ENCODE measurements at regions not wholly inside any gene's neighbourhood (a gene's known extent, or its start where the extent isn't known, plus 50 kb on each side); places are given as distances from the start of the nearest gene placed in this dataset.
"Not testable (repeated sequence)": the region's sequence is repeated elsewhere in the genome, so short reads cannot be mapped to it uniquely, and the experiment has no call there.

DNA sequence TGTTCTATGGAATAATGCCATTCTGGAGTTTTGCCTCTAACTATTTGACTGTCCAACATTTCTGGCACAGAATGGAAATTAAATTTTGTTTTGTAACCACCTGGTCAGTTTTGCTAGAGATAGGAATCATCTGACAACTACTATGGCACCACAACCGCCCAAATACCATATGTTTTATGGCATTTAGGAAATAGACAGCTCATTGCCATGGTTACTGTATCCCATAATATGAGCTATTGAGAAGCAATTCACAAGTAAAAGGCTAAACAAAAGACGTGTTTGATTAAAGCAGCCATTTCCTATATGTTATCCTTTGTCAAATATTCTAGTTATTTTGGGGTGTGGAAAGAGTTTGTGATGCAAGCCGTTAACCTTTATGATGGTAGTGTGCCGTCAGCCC is 1105.3 kb upstream of the LCORL start:
- no peak for DNase-seq

DNA sequence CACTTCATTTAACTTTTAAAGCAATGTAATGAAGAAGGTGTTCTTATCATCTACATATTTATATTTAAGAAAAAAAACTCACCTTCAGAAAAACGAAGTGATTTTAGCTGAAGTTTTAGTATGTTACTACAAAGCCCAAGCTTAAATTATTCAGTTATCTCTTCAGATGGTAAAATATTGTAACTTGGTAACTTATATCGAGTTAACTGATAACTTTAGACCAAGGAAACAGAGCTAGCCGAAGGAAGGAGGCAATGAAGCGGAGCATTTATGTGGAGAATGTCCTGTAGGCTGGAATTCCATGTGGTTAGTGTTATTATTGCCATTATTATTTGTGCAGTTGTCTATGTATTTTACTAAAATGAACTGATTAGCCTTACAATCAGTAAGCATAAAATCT is 1102.1 kb upstream of the LCORL start:
- DNase-seq, result no peak

DNA sequence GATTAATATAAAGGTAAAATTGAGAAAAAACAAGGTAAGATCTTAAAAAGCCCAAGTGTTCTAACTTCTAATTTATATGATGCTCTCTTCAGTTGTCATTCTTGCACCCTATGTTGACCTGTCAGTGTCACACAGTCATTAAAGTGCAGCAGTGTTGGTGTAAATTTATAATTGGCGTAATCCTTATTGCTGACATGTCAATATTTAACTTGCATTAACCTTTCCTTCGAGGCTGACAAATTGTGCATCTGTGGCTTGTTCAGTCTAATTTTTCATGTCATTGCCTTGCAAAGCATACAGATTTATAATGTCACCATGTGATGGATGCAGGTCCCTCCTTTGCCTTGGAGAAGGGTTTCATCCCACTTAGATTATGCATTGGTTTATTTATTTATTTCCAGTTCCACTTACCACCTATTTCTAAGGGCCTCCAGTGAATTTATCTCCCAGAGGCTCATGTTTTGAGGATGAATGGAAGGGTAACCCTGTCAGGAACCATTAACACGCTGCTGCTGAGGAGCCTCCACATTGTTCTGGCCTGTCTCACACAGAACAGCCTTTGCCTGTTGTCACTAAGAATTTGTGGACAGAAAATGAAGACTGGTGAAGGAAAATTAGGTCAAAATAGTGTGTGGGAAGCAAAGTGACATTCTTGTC is 1098.5 kb upstream of the LCORL start:
- DNase-seq, result no peak

DNA sequence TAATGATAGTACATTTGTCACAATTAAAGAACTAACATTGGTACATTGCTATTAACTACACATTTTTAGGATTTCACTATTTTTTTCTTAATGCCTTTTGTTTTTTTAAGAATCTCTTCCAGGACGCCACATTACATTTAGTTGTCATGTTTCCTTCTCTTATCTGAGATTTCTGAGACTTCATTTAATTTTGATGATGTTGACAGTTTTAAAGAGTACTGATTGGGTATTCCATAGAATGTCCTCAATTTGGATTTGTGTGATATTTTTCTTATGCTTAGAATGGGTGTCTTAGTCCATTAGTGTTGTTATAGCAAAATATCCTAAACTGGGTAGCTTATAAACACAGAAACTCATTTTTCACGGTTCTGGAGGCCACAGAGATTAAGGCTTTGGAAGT is 1095.5 kb upstream of the LCORL start:
- no peak for DNase-seq

DNA sequence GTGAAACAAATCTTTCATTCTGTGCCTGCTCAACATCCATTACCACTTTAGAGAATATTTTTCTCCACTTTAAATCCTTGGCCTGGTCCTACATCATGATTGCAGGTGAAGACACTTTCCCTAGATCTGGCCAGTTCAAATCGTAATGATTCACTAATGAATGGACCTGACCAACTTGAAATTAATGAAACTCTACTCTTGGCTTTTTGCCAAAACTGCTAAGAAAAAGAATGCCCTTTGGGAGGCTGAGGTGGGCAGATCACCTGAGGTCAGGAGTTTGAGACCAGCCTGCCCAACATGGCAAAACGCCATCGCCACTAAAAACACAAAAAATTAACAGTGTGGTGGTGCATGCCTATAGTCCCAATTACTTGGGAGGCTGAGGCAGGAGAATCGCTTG is 1082.6 kb upstream of the LCORL start:
- DNase-seq, result no peak

DNA sequence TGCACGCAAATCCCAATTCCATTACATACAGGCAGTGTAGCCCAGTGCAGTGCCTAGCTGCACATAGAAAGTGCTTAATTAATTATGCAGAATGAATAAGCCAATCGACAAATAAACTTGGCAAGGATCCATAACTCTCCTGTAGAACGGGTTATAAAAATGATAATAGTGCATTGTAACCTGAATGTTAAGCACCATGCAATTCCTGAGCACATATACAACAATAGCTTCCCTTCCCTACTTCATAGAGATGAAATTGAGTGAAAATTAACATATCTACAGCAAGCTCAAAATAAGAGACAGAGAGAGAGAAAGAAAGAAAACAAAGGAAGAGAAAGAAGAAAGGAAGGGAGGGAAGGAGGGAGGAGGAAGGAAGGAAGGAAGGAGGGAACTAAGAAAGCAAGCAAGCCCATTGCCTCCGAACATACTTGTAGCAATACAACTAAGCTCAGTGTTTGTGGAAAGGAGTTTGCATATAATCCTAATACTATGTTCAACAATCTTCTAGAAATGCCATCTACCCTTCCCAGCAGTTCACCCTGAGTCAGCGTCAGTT is 1074.0 kb upstream of the LCORL start:
- DNase-seq, result no peak

DNA sequence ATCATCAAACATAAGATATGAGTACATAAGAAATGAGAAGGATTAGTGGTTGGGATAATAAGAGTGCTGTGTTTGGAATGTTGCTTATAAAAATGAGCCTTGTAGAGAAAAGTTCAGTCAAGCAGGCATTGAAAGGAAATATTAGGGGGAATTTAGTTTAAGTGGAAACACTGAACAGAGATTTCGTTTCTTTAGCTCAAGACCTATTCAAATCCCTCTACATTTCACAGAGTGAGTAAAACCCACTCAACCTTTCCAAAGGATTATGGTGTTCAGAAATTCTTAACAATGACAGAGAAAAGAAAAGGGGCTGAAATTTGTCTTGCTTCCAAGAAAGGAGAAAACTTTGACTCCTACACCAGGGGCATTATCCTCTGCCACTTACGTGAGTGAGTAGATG is 1072.4 kb upstream of the LCORL start:
- no peak for DNase-seq

DNA sequence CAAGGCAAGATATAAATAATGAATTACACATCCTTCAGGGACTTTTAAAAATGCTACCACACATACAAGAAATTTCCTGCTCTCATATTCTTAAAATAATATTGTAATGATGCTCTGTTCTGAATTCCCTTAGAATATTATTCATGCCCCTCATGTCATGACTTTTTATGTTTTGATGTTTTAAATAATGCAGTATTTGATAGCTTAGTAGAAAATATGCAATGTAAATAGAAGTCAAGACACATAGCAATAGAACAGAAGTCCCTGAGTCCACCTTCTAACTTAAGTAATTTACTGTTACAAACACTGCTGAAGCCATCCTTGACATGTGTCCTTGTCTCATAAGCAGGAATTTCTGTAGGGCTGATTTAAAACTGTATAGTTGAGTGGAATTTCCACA is 1071.2 kb upstream of the LCORL start:
- no peak for DNase-seq

DNA sequence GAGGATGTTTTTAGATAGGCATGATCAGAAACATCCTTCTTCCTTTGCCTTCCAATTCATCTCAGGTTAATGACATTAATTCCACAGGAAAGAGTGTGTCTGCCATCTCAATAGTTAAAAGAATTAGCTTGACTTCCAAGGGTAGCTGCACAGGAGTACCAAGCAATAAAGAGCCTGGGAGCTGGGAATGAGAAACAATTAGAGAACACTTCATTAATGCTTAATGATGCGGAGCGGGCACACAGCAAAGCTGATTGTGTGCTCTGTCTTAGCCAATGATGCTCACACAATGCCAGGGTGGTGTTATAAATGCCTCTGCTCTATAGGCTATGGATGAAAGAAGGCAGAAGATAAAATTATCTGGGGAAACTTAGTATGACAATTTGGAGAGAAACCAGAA is 1052.5 kb upstream of the LCORL start:
- no peak for DNase-seq

DNA sequence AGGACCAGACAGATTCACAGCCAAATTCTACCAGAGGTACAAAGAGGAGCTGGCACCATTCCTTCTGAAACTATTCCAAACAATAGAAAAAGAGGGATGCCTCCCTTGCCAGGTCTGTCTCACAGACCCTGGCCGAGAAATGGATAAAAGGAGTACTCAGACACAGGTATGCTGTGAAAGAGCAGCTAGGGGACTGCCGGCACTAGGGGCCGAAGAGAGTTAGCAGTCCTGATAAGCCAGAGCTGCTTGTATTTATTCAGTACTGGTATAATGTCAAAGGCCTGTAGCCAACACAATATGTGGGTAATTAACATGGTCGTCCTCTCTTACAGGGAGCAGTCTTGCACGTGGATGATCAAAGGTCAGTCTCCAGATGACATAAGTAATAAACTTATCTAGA is 1042.1 kb upstream of the LCORL start:
- DNase-seq, result no peak

DNA sequence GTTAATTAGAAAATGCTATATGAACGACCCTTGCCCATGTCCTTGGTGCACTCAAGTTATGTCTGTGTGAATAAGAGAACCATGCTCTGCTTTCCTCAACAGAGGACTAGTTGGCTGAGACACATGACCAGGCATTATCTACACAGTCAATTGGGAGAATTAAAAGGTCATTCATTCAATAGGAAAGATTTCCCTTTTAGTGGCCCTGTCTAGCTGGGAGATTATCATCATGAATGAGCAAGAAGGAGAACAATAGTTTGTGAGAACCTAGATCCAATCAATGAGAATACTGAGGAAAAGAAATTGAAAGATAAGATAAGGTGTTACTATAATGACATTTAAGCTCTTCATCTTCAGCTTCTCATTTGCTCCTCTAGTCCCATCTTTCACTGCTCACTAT is 1033.4 kb upstream of the LCORL start:
- DNase-seq, result no peak

DNA sequence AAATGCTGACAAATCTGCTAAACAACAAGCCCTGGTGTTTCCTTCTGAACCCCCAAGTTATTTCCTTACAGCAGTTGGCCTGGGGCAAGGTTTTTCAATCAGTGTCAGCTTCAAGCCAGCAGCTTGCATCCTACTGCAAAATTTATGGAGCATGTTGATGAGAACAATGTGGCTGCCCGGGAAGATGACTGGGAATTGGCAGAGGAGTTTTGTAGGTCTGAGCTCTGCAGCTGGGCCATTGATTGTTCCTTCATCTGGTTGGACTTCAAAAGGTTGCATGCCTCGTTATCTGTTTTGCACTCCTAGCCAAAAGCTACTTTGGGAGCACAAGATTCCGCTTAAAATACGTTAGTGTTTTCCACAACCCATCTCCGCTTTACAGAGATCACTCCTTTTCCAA is 1030.3 kb upstream of the LCORL start:
- DNase-seq, result no peak

DNA sequence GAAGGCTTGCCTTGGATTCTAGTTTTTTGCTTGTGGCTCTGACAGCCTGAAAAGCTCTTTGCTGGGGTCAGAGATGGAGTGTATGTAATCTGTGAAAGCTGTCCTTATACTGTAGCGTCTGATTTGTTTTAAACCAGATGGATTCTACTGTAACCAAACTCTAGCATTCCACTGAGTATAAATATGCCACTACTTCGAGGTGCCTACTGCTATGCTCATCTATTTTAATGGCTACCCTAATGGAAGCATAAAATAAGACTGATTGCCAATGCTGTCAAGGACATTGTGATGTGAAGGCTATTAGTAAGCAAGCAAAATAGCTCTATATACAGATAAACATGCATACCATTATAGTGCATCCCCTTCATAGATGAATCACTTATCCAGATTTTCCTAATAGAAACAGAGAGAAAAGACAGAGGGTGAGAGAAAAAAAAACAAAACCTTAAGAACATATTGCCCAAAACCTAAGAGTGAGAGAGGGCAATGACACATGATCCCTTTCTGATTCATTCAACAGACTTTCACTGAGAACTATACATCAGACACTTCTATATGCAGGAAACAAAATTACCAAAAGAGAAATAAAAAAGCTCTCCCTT is 1025.8 kb upstream of the LCORL start:
- no peak for DNase-seq

DNA sequence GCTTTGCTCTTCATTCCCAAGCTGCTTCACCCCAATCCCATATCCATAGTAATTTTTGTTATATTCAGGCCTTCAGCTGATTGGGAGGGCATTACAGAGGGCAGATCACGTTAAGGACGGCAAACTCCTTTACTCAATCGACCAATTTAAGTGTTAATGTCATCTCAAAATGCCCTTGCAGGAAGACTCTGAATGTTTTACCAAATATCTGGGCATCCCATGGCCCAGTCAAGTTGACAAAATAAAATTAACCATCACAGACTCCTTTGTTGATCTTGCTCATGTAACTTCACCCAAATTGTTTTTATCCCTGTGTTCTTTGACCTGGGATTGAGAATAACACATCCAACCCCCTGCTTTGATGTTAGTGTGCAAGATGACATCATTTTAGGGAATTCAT is 1018.3 kb upstream of the LCORL start:
- no peak for DNase-seq

DNA sequence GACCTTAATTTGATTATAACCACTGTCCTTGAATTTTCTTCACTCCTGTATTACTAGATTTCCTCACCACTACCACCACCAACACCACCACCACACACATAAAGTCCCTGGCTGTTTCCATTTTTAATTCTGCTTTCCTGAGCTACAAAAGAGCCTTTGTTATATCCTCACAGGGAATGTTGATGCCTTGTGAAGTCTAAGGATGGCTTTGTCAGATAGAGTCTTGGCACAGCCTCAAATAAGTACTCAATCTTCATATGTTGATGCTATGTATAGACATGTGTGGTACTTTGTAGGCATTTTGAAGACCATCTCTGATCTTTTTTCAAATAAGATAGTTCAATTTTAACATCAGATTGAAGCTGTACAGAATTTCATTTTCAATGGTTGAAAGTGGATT is 1016.7 kb upstream of the LCORL start:
- DNase-seq, result no peak

DNA sequence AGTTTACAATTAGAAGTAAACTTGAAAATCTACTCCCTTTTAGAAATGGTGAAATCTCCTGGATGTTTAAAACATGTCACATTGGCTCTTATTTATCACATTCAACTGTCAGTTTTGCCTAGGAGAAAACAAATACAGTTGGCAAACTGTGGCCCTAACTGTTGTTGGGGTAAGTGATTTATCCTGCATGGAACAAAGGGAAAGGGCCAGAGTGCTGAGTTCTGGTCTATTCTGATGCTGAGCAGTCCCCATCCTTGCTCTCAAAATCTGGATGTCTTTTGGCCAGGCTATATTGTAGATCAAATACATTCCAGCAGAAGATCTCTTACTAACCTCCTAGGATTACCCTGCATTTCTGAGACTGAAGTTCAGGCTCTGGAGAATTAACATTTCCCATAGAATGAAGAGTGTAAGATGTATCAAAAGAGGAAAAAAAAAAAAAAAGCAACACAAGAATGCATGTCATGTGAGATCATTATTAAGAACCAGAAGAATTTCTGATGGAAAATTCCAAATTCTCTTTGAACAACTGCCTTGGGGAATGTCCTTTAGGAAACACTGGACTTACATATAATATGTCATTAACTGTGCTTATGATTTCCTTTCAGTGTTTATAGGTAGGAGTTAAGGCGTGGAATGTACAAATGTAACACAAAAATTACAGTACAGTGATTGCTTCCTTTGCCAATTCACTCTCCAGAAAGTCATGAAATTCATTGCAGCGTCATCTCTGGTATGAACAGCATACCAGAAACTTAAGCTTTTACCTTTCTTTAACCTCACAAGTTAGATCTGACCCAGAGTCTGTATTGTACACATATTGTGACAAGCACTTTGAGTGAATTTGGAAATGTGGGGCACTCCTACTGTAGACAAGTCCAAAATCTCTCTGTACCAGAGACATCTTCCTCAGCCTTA is 1012.5 kb upstream of the LCORL start:
- no peak for DNase-seq

DNA sequence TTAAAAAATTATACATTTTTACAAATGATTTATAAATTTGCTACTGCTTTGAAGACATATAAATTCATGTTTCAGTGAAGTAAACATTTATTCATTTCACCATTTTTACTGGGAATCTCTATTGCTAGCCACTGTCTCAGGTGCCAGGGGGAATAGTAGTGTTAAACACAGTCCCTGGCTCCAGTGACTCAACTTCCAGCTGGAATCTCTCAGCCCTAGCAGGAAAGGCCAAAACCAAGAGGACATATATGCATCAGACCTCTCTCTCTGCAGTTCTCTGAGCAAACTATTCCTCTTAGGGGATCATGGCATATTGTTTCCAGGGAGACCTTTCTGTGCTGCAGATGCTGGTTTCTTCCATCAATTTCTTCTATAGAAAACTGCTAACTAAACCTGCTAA is 1009.0 kb upstream of the LCORL start:
- DNase-seq, result no peak

DNA sequence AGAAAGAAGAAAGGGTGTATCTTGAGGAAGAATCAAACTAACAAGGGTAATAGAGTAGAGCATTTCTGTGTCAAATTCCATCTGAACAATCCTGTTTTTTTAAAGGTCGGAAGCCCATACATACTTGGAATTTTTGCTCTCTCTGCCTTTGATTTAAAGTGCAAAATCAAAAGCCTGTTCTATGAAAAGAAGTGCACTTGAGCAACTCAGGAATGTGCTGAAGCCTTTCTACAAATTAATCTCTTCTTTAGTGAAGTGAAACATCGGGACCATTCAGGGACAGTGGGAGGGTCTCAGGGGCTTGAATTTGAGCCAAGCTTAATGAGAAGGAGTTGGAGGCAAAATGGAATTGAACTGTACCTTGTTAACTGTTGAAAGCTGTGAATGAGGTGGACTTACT is 1008.5 kb upstream of the LCORL start:
- DNase-seq, result no peak

DNA sequence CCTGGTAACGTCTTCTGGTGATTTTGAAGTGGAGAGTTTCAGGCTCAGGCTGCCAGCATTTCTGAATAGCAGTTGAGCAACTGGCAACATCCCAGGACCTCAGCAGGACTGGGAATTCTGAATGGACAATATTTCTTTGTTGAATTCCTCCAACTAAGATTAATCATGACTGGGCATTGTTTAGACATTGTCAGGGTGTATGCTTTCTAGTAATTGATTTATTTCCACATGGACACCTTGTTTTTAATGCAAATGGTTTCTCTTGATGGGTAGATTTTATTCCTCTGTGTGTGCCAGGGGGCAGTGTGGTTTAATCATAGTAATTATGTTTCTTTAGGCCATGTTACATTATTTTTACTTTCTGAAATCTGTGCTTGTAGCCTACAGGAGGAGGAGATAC is 1004.7 kb upstream of the LCORL start:
- DNase-seq, result no peak

DNA sequence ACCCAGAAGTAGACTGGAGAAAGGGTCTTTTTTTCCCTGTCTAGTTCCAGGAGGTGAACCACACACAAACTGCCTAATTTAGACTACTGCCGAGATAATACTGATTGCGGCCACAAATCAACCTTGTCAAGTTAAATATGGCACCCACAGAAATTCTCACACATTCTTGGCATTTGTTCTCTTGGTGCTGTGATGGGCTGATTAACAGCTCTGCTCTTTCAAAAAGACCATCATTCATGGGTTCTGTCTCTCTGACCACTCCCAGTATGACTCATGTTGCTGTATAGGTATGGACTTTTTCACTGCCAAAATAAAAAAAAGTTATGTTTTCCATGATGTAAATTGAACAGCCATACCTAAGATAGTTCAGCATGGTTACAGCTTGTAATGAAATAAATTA is 1003.5 kb upstream of the LCORL start:
- DNase-seq, result no peak

DNA sequence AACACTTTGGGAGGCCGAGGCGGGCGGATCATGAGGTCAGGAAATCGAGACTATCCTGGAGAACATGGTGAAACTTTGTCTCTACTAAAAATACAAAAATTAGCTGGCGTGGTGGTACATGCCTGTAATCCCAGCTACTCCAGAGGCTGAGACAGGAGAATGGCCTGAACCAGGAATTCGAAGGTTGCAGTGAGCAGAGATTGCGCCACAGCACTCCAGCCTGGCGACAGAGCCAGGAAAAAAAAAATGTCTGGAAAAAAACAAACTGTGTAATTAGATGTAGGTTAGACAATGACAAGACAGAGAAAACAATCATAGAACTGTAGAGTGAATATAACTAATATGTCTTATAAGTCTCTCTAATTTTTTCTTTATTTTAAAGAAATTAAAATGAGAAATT is 1002.5 kb upstream of the LCORL start:
- DNase-seq, result no peak

DNA sequence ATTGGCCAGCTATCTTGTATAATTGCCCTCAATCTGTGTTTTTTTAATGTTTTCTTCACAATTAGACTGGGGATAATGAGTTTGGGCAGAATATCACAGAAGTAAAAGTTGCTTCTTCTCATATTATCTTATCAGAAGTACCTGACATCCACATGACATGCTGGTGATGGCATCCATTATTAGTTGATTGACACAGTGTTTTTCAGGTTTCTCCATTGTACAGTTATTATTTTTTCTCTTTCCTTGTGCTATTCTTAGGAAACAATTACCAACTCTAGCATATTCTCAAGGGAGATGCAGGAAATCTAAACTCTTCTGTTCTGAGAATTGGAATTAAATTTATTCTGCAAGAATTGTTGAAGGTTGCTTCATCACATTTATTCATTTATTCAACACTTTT is 1000.1 kb upstream of the LCORL start:
- DNase-seq, result no peak

DNA sequence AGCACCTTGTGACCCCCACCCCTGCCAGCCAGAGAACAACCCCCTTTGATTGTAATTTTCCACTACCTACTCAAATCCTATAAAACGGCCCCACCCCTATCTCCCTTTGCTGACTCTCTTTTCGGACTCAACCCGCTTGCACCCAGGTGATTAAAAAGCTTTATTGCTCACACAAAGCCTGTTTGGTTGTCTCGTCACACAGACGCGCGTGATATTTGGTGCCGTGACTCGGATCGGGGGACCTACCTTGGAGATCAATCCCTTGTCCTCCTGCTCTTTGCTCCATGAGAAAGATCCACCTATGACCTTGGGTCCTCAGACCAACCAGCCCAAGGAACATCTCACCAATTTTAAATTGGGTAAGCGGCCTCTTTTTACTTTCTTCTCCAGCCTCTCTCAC is 995.0 kb upstream of the LCORL start:
- not testable (repeated sequence) for DNase-seq

DNA sequence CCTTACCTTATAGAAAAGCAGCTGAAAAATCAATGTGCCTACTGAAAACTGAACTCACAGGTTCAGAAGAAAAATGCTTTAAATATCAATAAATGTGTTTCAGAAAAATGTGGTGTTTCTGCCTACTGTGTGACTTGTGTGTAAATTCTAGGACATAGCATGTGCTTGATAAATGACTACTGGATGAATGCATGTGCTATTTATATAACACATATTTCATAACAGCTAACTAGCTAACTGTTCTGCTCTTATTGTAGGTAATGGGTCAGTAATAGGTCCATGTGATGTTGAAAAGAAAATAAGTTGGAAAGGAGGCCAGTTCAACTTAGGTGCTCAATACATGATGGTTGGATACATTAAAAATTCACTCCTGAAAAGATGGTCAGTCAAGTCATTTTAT is 993.0 kb upstream of the LCORL start:
- no peak for DNase-seq

Measured in NCI-H1694 treated with DMSO at 0.1 percent for 48 hours (cell line).